ENCODE measurements at regions not wholly inside any gene's neighbourhood (a gene's known extent, or its start where the extent isn't known, plus 50 kb on each side); places are given as distances from the start of the nearest gene placed in this dataset.

GRCh38 chr21:32941263-32941662, 84.5 kb upstream of the OLIG2 start:
- TF ChIP-seq CTCF (IDR thresholded peaks at IDR 0.05; ENCODE audit: low read length) (no peak), EZH2 (IDR thresholded peaks at IDR 0.05; ENCODE audit: borderline replicate concordance, low read length) (no peak)

Data from OCI-LY1 (cell line).